ENCODE measurements at regions not wholly inside any gene's neighbourhood (a gene's known extent, or its start where the extent isn't known, plus 50 kb on each side); places are given as distances from the start of the nearest gene placed in this dataset.

DNA sequence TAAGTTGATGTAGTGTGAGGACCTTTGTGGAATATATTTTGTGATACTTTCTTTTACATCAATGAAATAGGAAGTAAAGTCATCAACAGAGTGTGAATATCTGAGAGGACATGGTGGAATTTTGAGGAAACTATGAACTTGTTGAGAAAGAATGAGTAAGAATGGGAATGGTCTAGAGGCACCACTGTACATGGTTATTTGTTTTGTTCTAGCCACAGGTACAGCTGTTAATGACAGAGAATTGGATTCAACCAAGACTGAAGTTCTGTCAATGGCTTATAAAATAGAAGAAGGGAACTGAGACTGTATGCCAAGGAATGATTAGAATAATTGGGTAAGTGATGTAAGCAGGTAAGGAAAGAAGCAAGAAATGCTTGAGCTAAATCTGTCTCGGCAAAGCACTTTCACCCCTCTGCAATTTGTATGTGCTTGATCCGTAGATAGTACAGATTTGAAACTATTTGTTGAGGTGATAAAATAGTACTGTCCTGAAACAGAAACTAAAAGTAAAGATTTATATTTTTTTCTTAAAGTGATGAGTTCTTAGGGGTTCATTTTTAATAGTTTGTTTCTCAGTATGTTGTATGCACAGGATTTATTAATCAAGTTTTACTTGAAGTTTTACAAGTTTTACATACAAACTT is 468.8 kb upstream of the SMC2 start:
- DNase-seq (ENCODE audit: low read depth) = no peak
- TF ChIP-seq, protein P1, sequence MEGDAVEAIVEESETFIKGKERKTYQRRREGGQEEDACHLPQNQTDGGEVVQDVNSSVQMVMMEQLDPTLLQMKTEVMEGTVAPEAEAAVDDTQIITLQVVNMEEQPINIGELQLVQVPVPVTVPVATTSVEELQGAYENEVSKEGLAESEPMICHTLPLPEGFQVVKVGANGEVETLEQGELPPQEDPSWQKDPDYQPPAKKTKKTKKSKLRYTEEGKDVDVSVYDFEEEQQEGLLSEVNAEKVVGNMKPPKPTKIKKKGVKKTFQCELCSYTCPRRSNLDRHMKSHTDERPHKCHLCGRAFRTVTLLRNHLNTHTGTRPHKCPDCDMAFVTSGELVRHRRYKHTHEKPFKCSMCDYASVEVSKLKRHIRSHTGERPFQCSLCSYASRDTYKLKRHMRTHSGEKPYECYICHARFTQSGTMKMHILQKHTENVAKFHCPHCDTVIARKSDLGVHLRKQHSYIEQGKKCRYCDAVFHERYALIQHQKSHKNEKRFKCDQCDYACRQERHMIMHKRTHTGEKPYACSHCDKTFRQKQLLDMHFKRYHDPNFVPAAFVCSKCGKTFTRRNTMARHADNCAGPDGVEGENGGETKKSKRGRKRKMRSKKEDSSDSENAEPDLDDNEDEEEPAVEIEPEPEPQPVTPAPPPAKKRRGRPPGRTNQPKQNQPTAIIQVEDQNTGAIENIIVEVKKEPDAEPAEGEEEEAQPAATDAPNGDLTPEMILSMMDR (IDR thresholded peaks at IDR 0.05; ENCODE audit: low read length, missing control alignments) = no peak
- no peak overlapping the region for H3K4me3 ChIP-seq (replicated peaks; ENCODE audit: low read depth, low read length)

DNA sequence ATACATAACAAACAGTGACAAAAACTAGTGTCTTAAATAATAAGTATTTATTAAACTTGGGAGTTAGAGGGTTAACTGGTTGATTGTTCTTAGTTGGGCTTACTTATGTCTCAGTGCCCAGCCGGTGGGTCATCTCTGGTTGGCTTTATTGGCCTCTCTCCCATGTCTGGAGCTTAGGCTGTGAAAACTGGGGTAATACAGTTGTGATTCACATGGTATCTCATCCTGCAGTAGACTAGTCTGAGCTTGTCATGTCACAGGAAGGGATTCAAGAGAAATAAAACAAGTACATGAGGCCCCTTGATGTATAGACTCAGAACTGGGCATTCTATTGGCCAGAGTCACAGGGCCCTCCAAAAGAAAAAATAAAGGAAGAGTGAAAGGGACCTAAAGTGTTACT is 466.4 kb upstream of the SMC2 start:
- TF ChIP-seq, protein P1 (IDR thresholded peaks at IDR 0.05; ENCODE audit: low read length, missing control alignments) = no peak
- no peak overlapping the region for H3K4me3 ChIP-seq (replicated peaks; ENCODE audit: low read depth, low read length)
- no peak for DNase-seq (ENCODE audit: low read depth)

DNA sequence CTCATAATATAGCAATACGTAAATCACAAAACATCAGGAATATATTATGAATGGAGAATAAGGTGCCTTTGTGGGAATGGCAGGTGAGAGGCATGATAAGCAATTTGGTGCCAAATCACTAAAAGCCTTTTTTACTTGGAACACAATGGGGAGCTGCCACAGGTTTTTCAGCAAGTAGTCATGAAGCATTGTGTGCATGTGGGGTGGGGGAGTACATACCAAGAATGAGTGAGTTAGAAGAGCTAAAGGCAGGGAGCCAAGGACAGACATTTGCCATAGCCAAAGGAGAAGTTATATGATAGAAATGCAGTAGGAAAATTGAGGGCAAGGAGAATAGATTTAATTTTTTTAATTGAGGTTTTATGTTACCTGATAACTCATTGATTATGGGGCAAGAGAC is 445.0 kb upstream of the SMC2 start:
- peak; percentile 4 for DNase-seq (ENCODE audit: low read depth)
- TF ChIP-seq, protein P1 (IDR thresholded peaks at IDR 0.05; ENCODE audit: low read length, missing control alignments) = no peak
- no peak overlapping the region for H3K4me3 ChIP-seq (replicated peaks; ENCODE audit: low read depth, low read length)

DNA sequence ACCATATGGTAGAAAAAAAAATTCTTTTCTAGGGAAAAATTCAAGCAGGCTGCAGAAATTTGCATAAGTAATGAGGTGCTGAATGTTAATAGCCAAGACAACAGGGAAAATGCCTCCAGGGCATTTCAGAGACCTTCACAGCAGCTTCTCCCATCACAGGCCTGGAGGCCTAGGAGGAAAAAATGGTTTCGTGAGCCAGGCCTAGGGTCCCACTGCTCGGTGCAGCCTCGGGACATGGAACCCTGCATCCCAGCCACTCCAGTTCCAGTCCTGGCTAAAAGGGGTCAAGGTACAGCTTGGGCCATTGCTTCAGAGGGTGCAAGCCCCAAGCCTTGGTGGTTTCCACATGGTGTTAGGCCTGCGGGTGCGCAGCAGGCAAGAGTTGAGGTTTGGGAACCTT is 436.0 kb upstream of the SMC2 start:
- H3K4me3 ChIP-seq (replicated peaks; ENCODE audit: low read depth, low read length) = no peak overlapping the region
- TF ChIP-seq, protein P1 (IDR thresholded peaks at IDR 0.05; ENCODE audit: low read length, missing control alignments) = no peak
- no peak for DNase-seq (ENCODE audit: low read depth)

DNA sequence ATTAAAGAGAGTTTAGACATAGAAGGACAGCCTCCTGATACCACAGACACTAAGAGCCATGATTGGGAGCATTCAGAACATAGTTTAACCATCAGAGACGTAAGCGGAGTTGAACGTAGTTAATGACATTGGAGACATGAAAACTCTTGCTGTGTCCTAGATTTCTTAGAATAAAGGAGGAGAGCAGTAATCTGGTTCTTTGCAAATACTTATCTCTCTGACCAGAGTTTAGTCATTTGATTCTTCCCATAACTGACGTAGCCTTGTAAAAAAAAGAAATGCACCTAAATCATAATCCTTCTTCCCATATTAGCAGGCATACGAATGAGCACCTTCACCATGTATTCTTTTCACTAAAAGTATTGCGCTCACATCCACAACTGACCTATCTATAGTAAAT is 433.3 kb upstream of the SMC2 start:
- DNase-seq (ENCODE audit: low read depth) = no peak
- no peak overlapping the region for H3K4me3 ChIP-seq (replicated peaks; ENCODE audit: low read depth, low read length)
- TF ChIP-seq, protein P1 (IDR thresholded peaks at IDR 0.05; ENCODE audit: low read length, missing control alignments) = no peak

DNA sequence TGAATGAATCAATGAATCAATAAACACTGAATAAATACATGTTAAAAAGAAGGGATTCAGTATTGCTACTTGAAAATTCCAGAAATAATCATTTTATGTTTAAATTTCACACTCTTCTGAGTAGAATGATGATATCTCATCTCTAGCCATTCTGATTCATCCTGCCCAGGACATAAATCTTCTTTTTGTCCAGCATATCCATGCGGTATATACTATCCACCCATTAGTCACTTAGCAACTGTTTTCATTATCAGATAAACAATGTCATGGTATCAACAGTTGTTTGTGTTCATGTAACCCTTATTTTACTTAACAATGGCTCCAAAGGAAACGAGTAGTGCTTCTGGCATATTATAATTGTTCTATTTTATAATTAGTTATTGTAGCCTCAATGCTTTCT is 432.4 kb upstream of the SMC2 start:
- no peak overlapping the region for H3K4me3 ChIP-seq (replicated peaks; ENCODE audit: low read depth, low read length)
- DNase-seq (ENCODE audit: low read depth) = peak; percentile 11
- TF ChIP-seq, protein P1 (IDR thresholded peaks at IDR 0.05; ENCODE audit: low read length, missing control alignments) = no peak

DNA sequence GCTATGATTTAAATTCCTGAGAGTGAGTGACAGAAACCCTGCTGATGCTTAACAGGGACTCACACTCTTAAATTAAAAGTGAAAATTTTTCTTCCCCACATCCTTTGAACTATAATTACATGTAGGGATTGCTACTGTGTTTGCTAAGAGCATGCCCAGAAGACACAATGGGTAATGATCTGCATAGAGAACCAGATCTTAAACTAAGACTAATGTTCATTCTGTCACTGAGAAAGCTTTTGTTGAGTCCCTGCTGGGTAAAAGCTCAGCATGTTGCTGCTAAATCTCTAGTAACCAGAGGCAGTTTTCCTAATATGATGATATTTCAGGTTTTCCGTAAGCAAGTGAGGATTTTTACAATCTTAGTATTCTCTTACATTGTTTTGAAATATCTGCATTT is 424.8 kb upstream of the SMC2 start:
- TF ChIP-seq, protein P1 (IDR thresholded peaks at IDR 0.05; ENCODE audit: low read length, missing control alignments) = no peak
- no peak overlapping the region for H3K4me3 ChIP-seq (replicated peaks; ENCODE audit: low read depth, low read length)
- no peak for DNase-seq (ENCODE audit: low read depth)

Measured in fibroblast of pulmonary artery (primary cell).